ENCODE measurements at regions not wholly inside any gene's neighbourhood (a gene's known extent, or its start where the extent isn't known, plus 50 kb on each side); places are given as distances from the start of the nearest gene placed in this dataset.

DNA sequence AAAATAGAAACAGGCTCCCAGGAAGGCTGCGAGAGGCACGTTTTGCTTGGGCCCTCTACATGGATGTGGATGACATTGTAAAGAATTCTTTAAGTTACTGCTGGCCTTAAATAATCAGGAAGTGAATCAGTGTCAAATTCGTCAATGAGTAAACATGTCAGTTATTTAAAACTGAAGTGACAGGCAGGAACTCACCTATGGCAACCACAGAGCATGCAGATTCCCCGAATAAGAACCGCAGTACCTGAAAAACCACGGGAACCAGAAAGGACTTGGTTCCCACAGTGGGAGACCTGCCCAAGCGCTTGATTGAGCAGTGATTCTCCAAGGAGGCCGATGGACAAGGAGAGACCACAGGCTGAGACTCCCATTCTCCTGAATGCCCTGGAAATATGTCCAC is 351.2 kb upstream of the AKR1E2 start:
- TF ChIP-seq CTCF (IDR thresholded peaks at IDR 0.05; ENCODE audit: insufficient read depth, low read depth, low read length, missing control alignments) = no peak
- peak; percentile 85 for DNase-seq (ENCODE audit: low read depth)
- no peak overlapping the region for H3K4me3 ChIP-seq (ENCODE audit: low read length)

- H3K4me3 ChIP-seq (ENCODE audit: low read length) = no peak overlapping the region
- DNase-seq (ENCODE audit: low read depth) = no peak
- no peak for TF ChIP-seq CTCF (IDR thresholded peaks at IDR 0.05; ENCODE audit: insufficient read depth, low read depth, low read length, missing control alignments)
These were observed 352.0 kb upstream of the AKR1E2 start for GRCh38 chr10:4473977-4474376.

GRCh38 chr10:4472190-4472904 is 353.7 kb upstream of the AKR1E2 start:
- no peak for DNase-seq (ENCODE audit: low read depth)
- H3K4me3 ChIP-seq (ENCODE audit: low read length) = no peak overlapping the region
- no peak for TF ChIP-seq CTCF (IDR thresholded peaks at IDR 0.05; ENCODE audit: insufficient read depth, low read depth, low read length, missing control alignments)

DNA sequence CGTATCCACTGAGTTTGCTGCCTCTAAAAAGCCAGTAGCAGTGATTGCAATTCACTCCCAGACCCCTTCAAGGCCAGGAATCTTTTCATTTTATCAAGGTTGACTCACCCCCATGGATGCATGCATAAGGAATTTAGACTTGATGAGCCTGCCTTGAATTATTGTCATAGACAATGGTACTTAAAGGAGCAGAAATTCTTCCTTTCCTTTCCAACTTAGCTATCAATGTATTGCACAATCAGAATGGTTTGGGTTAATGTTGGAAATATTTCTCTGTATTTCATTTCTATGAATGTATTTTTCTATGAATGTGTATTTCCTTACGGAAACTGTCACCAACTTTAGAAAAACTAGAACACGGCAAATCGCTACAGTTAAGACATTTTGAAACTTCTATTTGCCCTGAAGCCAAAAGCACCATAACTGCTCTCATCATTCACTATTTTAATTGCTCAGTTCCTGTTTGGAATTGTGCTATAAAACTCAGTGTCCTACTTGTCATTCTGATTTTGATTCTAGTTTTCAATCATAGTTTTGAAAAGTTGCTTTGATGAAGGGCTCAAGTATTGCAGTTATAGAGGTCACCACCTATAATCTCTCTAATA is 355.7 kb upstream of the AKR1E2 start:
- no peak for TF ChIP-seq CTCF (IDR thresholded peaks at IDR 0.05; ENCODE audit: insufficient read depth, low read depth, low read length, missing control alignments)
- no peak overlapping the region for H3K4me3 ChIP-seq (ENCODE audit: low read length)
- peak; percentile 82 for DNase-seq (ENCODE audit: low read depth)

DNA sequence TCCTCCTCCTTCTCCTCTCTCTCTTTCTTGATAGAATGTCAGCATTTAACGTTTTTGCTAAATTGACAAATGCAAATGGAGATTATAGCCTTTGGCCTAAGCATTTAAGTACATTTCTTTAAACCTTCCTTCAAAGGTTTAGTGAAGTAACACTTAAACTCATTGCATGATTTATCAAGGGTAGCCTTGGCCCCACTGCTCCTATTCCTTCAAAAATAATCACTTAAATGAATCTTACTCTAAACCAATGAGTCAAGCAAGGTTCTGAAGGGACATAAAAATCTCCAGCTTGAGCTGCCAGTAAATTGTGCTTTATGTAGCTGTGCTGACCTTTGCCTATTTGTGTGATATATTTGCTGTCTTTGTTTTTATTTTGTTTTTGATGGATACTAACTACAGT is 358.5 kb upstream of the AKR1E2 start:
- DNase-seq (ENCODE audit: low read depth) = no peak
- no peak overlapping the region for H3K4me3 ChIP-seq (ENCODE audit: low read length)
- no peak for TF ChIP-seq CTCF (IDR thresholded peaks at IDR 0.05; ENCODE audit: insufficient read depth, low read depth, low read length, missing control alignments)

DNA sequence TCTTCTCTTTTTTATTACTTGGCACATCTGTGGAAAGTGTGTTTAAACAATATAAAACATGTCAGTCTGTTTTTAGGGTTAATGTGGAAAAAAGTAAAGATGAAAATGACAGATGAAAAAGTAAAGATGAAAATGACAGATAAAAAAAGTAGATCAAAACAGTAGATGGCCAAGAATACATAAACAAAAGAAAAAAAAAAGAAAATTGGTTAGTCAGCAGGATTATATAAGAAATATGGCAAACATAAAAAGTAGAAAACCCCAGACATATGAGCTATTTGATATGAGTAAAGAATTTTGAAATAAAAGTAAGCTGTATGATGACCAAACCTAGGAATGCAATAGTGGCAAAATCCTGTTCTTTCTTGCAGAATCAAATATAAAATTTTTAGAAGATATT is 365.7 kb upstream of the AKR1E2 start:
- no peak for TF ChIP-seq CTCF (IDR thresholded peaks at IDR 0.05; ENCODE audit: insufficient read depth, low read depth, low read length, missing control alignments)
- DNase-seq (ENCODE audit: low read depth) = no peak
- H3K4me3 ChIP-seq (ENCODE audit: low read length) = no peak overlapping the region

- no peak for TF ChIP-seq CTCF (IDR thresholded peaks at IDR 0.05; ENCODE audit: insufficient read depth, low read depth, low read length, missing control alignments)
- H3K4me3 ChIP-seq (ENCODE audit: low read length) = no peak overlapping the region
- no peak for DNase-seq (ENCODE audit: low read depth)
These were observed 366.5 kb upstream of the AKR1E2 start for GRCh38 chr10:4459531-4459930.
